ENCODE measurements at regions not wholly inside any gene's neighbourhood (a gene's known extent, or its start where the extent isn't known, plus 50 kb on each side); places are given as distances from the start of the nearest gene placed in this dataset.

DNA sequence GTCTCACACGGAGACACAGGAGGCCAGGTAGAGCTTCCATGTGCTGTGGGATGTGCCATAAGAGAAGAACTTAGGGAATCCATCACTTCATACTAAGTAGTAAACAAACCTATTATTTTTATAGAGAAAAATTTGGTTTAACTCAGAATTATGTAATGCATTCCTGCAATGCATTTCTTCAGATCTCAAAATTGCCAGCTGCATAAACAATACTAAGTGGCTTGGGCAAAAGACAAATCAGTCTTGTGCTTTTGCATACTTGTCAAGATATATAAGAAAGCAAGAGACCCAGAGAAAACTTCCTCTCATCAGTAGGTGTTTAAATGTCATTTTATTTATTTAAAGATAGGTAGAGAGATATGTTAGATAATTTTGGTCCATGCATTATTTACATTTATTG, 382.1 kb upstream of the CTSO start:
- Histone ChIP-seq H3K4me3 (no peak overlapping the region), H3K9me3 (no peaks in the 10 kb centered on the region), H3K4me1 (no peaks in the 10 kb centered on the region), H3K36me3 (ENCODE audit: insufficient read depth in 1 of 2, low read depth in 1 of 2) (no peaks in the 10 kb centered on the region), H3K27me3 (ENCODE audit: insufficient read depth in 3 of 3, low read length in 2 of 3) (no peaks in the 10 kb centered on the region), H3K27ac (no peak overlapping the region)
- DNase-seq, result no peak
- WGBS, 3 donors, result 86 to 96% (median 88%) methylated on average over 1 of the region's 1 CpG
- intact Hi-C loops (cut with DNase I), result no loop called here
- ATAC-seq, result no peak
- TF ChIP-seq, protein P1, sequence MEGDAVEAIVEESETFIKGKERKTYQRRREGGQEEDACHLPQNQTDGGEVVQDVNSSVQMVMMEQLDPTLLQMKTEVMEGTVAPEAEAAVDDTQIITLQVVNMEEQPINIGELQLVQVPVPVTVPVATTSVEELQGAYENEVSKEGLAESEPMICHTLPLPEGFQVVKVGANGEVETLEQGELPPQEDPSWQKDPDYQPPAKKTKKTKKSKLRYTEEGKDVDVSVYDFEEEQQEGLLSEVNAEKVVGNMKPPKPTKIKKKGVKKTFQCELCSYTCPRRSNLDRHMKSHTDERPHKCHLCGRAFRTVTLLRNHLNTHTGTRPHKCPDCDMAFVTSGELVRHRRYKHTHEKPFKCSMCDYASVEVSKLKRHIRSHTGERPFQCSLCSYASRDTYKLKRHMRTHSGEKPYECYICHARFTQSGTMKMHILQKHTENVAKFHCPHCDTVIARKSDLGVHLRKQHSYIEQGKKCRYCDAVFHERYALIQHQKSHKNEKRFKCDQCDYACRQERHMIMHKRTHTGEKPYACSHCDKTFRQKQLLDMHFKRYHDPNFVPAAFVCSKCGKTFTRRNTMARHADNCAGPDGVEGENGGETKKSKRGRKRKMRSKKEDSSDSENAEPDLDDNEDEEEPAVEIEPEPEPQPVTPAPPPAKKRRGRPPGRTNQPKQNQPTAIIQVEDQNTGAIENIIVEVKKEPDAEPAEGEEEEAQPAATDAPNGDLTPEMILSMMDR (IDR thresholded peaks at IDR 0.05), result no peak

DNA sequence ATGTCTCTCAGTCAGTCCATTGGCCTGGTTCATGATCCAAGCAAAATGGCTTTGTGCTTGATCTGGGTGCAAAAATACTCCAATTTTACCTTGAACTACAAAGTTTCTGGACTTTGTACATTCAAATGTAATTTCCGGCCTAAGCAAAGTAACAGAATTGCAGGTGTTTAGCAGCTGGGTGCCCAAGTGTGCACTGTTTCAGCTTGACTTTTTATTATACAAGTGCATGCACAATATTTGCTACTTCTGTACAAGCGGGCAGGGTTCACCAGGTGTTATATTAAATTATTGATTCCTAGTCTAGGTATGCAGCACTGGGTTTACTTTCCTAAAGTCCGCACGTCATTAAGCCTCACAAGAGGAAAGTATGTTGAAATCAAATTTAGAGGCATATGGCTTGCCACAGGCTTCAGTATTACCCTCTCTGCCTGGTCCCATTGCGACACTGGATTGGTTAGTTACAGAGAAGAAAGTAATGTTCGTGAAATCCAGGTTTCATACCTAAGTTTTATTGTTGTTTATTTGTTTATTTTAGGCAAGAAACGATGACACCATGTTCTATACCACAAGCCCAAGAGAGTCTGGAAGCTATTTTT, 376.9 kb upstream of the CTSO start:
- no peaks in the 10 kb centered on the region for H3K9me3 ChIP-seq
- H3K4me1 ChIP-seq, result no peaks in the 10 kb centered on the region
- DNase-seq (no peak), ATAC-seq (no peak)
- H3K27me3 ChIP-seq (ENCODE audit: insufficient read depth in 3 of 3, low read length in 2 of 3), result no peaks in the 10 kb centered on the region
- no peak overlapping the region for H3K27ac ChIP-seq
- intact Hi-C loops (cut with DNase I), result no loop called here
- WGBS, 3 donors, result 71 to 83% (median 78%) methylated on average over 7 of the region's 7 CpGs
- TF ChIP-seq, protein P1 (IDR thresholded peaks at IDR 0.05), result no peak
- H3K4me3 ChIP-seq, result no peak overlapping the region
- H3K36me3 ChIP-seq (ENCODE audit: insufficient read depth in 1 of 2, low read depth in 1 of 2), result no peaks in the 10 kb centered on the region

DNA sequence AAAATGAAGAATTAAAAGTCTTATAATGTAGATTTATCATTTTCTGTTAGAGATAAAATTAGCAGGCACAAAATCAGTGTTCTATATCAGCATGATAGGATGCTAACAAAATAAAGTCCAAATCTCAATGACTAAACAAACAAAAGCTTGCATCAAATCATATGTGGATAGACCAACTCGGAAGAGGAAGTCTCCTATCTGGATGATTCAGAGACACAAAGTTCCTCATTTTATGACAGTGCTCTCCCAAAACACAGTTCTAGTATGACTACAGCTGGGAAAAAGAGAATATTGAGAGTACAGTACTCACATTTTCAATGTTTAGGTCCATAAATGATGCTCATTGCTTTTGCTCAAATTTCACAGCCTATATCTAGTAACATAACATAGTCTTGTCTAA, 376.1 kb upstream of the CTSO start:
- intact Hi-C loops (cut with DNase I), result no loop called here
- H3K36me3 ChIP-seq (ENCODE audit: insufficient read depth in 1 of 2, low read depth in 1 of 2), result no peaks in the 10 kb centered on the region
- no peaks in the 10 kb centered on the region for H3K27me3 ChIP-seq (ENCODE audit: insufficient read depth in 3 of 3, low read length in 2 of 3)
- H3K4me1 ChIP-seq, result no peaks in the 10 kb centered on the region
- ATAC-seq, result no peak
- WGBS, 3 donors, result 44 to 50% (median 44%) methylated on average over 1 of the region's 1 CpG
- H3K4me3 ChIP-seq, result no peak overlapping the region
- no peak for DNase-seq
- no peaks in the 10 kb centered on the region for H3K9me3 ChIP-seq
- H3K27ac ChIP-seq, result no peak overlapping the region
- TF ChIP-seq, protein P1 (IDR thresholded peaks at IDR 0.05), result no peak

DNA sequence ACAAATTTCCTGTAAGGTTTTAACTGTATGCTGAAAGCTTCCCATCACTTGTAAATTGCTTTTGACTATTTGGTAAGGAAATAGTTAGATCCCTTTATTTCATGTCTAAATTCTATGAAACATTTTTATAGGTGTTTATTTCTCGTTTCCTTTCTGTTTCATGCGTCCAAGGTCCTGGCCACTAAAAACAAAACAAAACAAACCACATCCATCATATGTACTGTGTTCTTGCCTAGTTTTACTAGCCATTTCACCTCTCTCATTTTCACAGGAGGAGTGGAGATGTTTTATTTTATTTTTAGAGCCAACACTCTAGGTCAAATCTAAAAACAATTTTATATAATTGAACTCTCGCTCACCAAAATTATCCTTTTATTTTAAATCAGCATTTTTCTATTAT, 375.2 kb upstream of the CTSO start:
- no peaks in the 10 kb centered on the region for H3K4me1 ChIP-seq
- no peak overlapping the region for H3K27ac ChIP-seq
- intact Hi-C loops (cut with DNase I), result no loop called here
- no peak for ATAC-seq
- no peaks in the 10 kb centered on the region for H3K9me3 ChIP-seq
- no peak overlapping the region for H3K4me3 ChIP-seq
- TF ChIP-seq, protein P1 (IDR thresholded peaks at IDR 0.05), result no peak
- no peak for DNase-seq
- no peaks in the 10 kb centered on the region for H3K36me3 ChIP-seq (ENCODE audit: insufficient read depth in 1 of 2, low read depth in 1 of 2)
- 77 to 87% (median 79%) methylated on average over 3 of the region's 3 CpGs for WGBS, 3 donors
- H3K27me3 ChIP-seq (ENCODE audit: insufficient read depth in 3 of 3, low read length in 2 of 3), result no peaks in the 10 kb centered on the region

DNA sequence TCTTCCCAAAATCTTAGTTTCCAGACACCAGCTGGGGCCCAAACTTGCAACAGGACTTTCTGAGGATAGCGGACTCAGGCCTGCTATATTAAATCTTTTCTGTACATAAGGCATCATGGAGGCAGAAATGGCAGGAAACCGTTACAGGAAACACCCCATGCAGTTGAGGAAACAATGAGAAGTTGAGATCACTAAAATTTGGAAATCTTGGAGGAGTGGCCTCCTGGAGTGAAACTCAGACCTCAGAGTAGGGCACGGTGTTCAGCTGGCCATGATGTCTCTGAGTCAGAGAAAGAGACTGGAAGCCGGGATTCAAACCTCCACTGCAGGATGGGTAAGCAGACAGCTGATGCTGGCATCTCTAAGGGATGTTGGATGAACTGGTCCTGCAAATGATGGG, 372.6 kb upstream of the CTSO start:
- Histone ChIP-seq H3K4me1 (no peaks in the 10 kb centered on the region), H3K36me3 (ENCODE audit: insufficient read depth in 1 of 2, low read depth in 1 of 2) (no peaks in the 10 kb centered on the region), H3K4me3 (no peak overlapping the region), H3K27ac (no peak overlapping the region), H3K27me3 (ENCODE audit: insufficient read depth in 3 of 3, low read length in 2 of 3) (no peaks in the 10 kb centered on the region), H3K9me3 (no peaks in the 10 kb centered on the region)
- TF ChIP-seq, protein P1 (IDR thresholded peaks at IDR 0.05), result no peak
- ATAC-seq (no peak), DNase-seq (no peak)
- 57 to 67% (median 58%) methylated on average over 4 of the region's 4 CpGs for WGBS, 3 donors
- intact Hi-C loops (cut with DNase I), result no loop called here
